Skeletal muscle tissue (tissue), 3 donors: ENCODE measurements at regions not wholly inside any gene's neighbourhood (a gene's known extent, or its start where the extent isn't known, plus 50 kb on each side); places are given as distances from the start of the nearest gene placed in this dataset.
"Not testable (repeated sequence)": the region's sequence is repeated elsewhere in the genome, so short reads cannot be mapped to it uniquely, and the experiment has no call there.

ENCODE experiments used
- H3K27ac ChIP-seq: one replicate; pipeline ENCODE4 v1.7.0; 2013; ENCODE audit warnings: mild to moderate bottlenecking, low read depth, low read length, inconsistent platforms
- H3K27me3 ChIP-seq, 3 donors: one replicate each; pipeline ENCODE4 v1.7.0; 2013; ENCODE audit warnings: low read length in 3 of 3; ENCODE audit not compliant: control insufficient read depth in 3 of 3, insufficient read depth in 3 of 3
- H3K36me3 ChIP-seq, 3 donors: one replicate each; pipeline ENCODE4 v1.7.0; 2013; ENCODE audit warnings: low read length in 3 of 3; ENCODE audit not compliant: control insufficient read depth in 3 of 3, insufficient read depth in 3 of 3
- H3K4me1 ChIP-seq, 3 donors: one replicate each; pipeline ENCODE4 v1.7.0; 2013; ENCODE audit warnings: low read length in 3 of 3, mild to moderate bottlenecking in 3 of 3; ENCODE audit not compliant: control insufficient read depth in 3 of 3, insufficient read depth in 3 of 3
- H3K4me3 ChIP-seq, 3 donors: one replicate each; pipeline ENCODE4 v1.7.0; 2013; ENCODE audit warnings: low read length in 3 of 3
- H3K9ac ChIP-seq, 3 donors: one replicate each; pipeline ENCODE4 v1.7.0; 2013; ENCODE audit warnings: low read length in 3 of 3, mild to moderate bottlenecking in 3 of 3, moderate library complexity in 2 of 3, low read depth in 1 of 3
- H3K9me3 ChIP-seq, 3 donors: one replicate each; pipeline ENCODE4 v1.7.0; 2013; ENCODE audit warnings: low read length in 3 of 3; ENCODE audit not compliant: control insufficient read depth in 3 of 3
- donor health status: Osteomylitis.

GRCh38 chr1:149841597-149842238 is 57.6 kb upstream of the BOLA1 start:
- not testable (repeated sequence) for H3K9me3 ChIP-seq, H3K4me3 ChIP-seq, H3K9ac ChIP-seq, H3K27ac ChIP-seq, H3K36me3 ChIP-seq, H3K27me3 ChIP-seq
- peaks cover 5 to 12% (median 6%) of the 10 kb centered on the region in 3 donors for H3K4me1 ChIP-seq

GRCh38 chr1:149842458-149843064 is 56.8 kb upstream of the BOLA1 start:
- not testable (repeated sequence) for H3K27me3 ChIP-seq, H3K27ac ChIP-seq, H3K9me3 ChIP-seq, H3K36me3 ChIP-seq, H3K9ac ChIP-seq, H3K4me3 ChIP-seq
- peaks cover 5 to 12% (median 6%) of the 10 kb centered on the region in 3 donors for H3K4me1 ChIP-seq

- peaks cover 5 to 13% (median 7%) of the 10 kb centered on the region in 3 donors for H3K4me1 ChIP-seq
- peak overlapping the region; percentile 24 to 57 (median 52) for H3K9ac ChIP-seq
- no peaks in the 10 kb centered on the region for H3K9me3 ChIP-seq
- H3K36me3 ChIP-seq: peaks cover 0 to 2% (median 0%) of the 10 kb centered on the region in 3 donors
- peak overlapping the region; percentile 52 to 68 (median 64) for H3K4me3 ChIP-seq
- no peaks in the 10 kb centered on the region for H3K27me3 ChIP-seq
- no peak overlapping the region for H3K27ac ChIP-seq
Observed at GRCh38 chr1:149843431-149844041, 55.8 kb upstream of the BOLA1 start.

GRCh38 chr1:149844101-149844500 is 55.3 kb upstream of the BOLA1 start:
- Histone ChIP-seq H3K9me3 (no peaks in the 10 kb centered on the region), H3K4me3 (peak overlapping the region; percentile 52 to 68 (median 64)), H3K9ac (no peak overlapping the region), H3K36me3 (peaks cover 0 to 2% (median 0%) of the 10 kb centered on the region in 3 donors), H3K27me3 (no peaks in the 10 kb centered on the region), H3K4me1 (peaks cover 7 to 18% (median 13%) of the 10 kb centered on the region in 3 donors), H3K27ac (no peak overlapping the region)

- Histone ChIP-seq H3K9ac (no peak overlapping the region), H3K9me3 (no peaks in the 10 kb centered on the region), H3K27me3 (no peaks in the 10 kb centered on the region), H3K4me1 (peaks cover 7 to 24% (median 18%) of the 10 kb centered on the region in 3 donors), H3K27ac (no peak overlapping the region), H3K4me3 (no peak overlapping the region), H3K36me3 (peaks cover 0 to 2% (median 0%) of the 10 kb centered on the region in 3 donors)
Observed at GRCh38 chr1:149844650-149845255, 54.6 kb upstream of the BOLA1 start.

GRCh38 chr1:149845416-149845815 is 54.0 kb upstream of the BOLA1 start:
- peaks cover 7 to 26% (median 21%) of the 10 kb centered on the region in 3 donors for H3K4me1 ChIP-seq
- no peaks in the 10 kb centered on the region for H3K9me3 ChIP-seq
- no peak overlapping the region for H3K9ac ChIP-seq
- peaks cover 0 to 2% (median 0%) of the 10 kb centered on the region in 3 donors for H3K36me3 ChIP-seq
- no peak overlapping the region for H3K4me3 ChIP-seq
- no peak overlapping the region for H3K27ac ChIP-seq
- no peaks in the 10 kb centered on the region for H3K27me3 ChIP-seq

- Histone ChIP-seq H3K4me3 (no peak overlapping the region), H3K36me3 (peaks cover 0 to 2% (median 0%) of the 10 kb centered on the region in 3 donors), H3K9ac (no peak overlapping the region), H3K4me1 (peaks cover 7 to 26% (median 21%) of the 10 kb centered on the region in 3 donors), H3K27me3 (no peaks in the 10 kb centered on the region), H3K27ac (no peak overlapping the region), H3K9me3 (no peaks in the 10 kb centered on the region)
Observed at GRCh38 chr1:149846042-149846441, 53.3 kb upstream of the BOLA1 start.

GRCh38 chr1:149846593-149847466 is 52.5 kb upstream of the BOLA1 start:
- H3K36me3 ChIP-seq: peaks cover 0 to 2% (median 0%) of the 10 kb centered on the region in 3 donors
- peaks cover 7 to 26% (median 21%) of the 10 kb centered on the region in 3 donors for H3K4me1 ChIP-seq
- H3K4me3 ChIP-seq: no peak overlapping the region
- H3K27me3 ChIP-seq: no peaks in the 10 kb centered on the region
- no peaks in the 10 kb centered on the region for H3K9me3 ChIP-seq
- no peak overlapping the region for H3K9ac ChIP-seq
- H3K27ac ChIP-seq: no peak overlapping the region

- Histone ChIP-seq H3K9ac (no peak overlapping the region), H3K27me3 (no peaks in the 10 kb centered on the region), H3K4me1 (peaks cover 6 to 24% (median 19%) of the 10 kb centered on the region in 3 donors), H3K27ac (no peak overlapping the region), H3K36me3 (peaks cover 0 to 2% (median 0%) of the 10 kb centered on the region in 3 donors), H3K9me3 (no peaks in the 10 kb centered on the region), H3K4me3 (no peak overlapping the region)
Observed at GRCh38 chr1:149848340-149849110, 50.8 kb upstream of the BOLA1 start.
